ENCODE measurements at regions not wholly inside any gene's neighbourhood (a gene's known extent, or its start where the extent isn't known, plus 50 kb on each side); places are given as distances from the start of the nearest gene placed in this dataset.

- no peak for TF ChIP-seq CTCF (IDR thresholded peaks at IDR 0.05; ENCODE audit: insufficient read depth, low read length, poor library complexity, severe bottlenecking)
- Histone ChIP-seq H3K27me3 (replicated peaks; ENCODE audit: control insufficient read depth, insufficient read depth, low read length) (no peaks in the 10 kb centered on the region), H3K36me3 (ENCODE audit: control insufficient read depth, insufficient read depth, low read length) (no peaks in the 10 kb centered on the region), H3K4me3 (replicated peaks; ENCODE audit: low read depth, low read length) (no peak overlapping the region)
- no peak for DNase-seq (ENCODE audit: extremely low read depth, insufficient read length)
Observed at GRCh38 chr4:96916711-96917110, 1076.8 kb downstream of the PDHA2 start.

- no peak for DNase-seq (ENCODE audit: extremely low read depth, insufficient read length)
- no peak overlapping the region for H3K4me3 ChIP-seq (replicated peaks; ENCODE audit: low read depth, low read length)
- no peaks in the 10 kb centered on the region for H3K27me3 ChIP-seq (replicated peaks; ENCODE audit: control insufficient read depth, insufficient read depth, low read length)
- no peak for TF ChIP-seq CTCF (IDR thresholded peaks at IDR 0.05; ENCODE audit: insufficient read depth, low read length, poor library complexity, severe bottlenecking)
- H3K36me3 ChIP-seq (ENCODE audit: control insufficient read depth, insufficient read depth, low read length): no peaks in the 10 kb centered on the region
Observed at GRCh38 chr4:96936886-96937285, 1097.0 kb downstream of the PDHA2 start.

GRCh38 chr4:96946552-96946951, 1106.7 kb downstream of the PDHA2 start:
- Histone ChIP-seq H3K27me3 (replicated peaks; ENCODE audit: control insufficient read depth, insufficient read depth, low read length) (no peaks in the 10 kb centered on the region), H3K4me3 (replicated peaks; ENCODE audit: low read depth, low read length) (no peak overlapping the region), H3K36me3 (ENCODE audit: control insufficient read depth, insufficient read depth, low read length) (no peaks in the 10 kb centered on the region)
- no peak for TF ChIP-seq CTCF (IDR thresholded peaks at IDR 0.05; ENCODE audit: insufficient read depth, low read length, poor library complexity, severe bottlenecking)
- DNase-seq (ENCODE audit: extremely low read depth, insufficient read length): no peak

GRCh38 chr4:96952610-96953009, 1112.7 kb downstream of the PDHA2 start:
- H3K4me3 ChIP-seq (replicated peaks; ENCODE audit: low read depth, low read length): no peak overlapping the region
- no peaks in the 10 kb centered on the region for H3K36me3 ChIP-seq (ENCODE audit: control insufficient read depth, insufficient read depth, low read length)
- no peaks in the 10 kb centered on the region for H3K27me3 ChIP-seq (replicated peaks; ENCODE audit: control insufficient read depth, insufficient read depth, low read length)
- TF ChIP-seq CTCF (IDR thresholded peaks at IDR 0.05; ENCODE audit: insufficient read depth, low read length, poor library complexity, severe bottlenecking): no peak
- no peak for DNase-seq (ENCODE audit: extremely low read depth, insufficient read length)

- H3K4me3 ChIP-seq (replicated peaks; ENCODE audit: low read depth, low read length): no peak overlapping the region
- no peak for DNase-seq (ENCODE audit: extremely low read depth, insufficient read length)
- H3K27me3 ChIP-seq (replicated peaks; ENCODE audit: control insufficient read depth, insufficient read depth, low read length): no peaks in the 10 kb centered on the region
- no peaks in the 10 kb centered on the region for H3K36me3 ChIP-seq (ENCODE audit: control insufficient read depth, insufficient read depth, low read length)
- TF ChIP-seq CTCF (IDR thresholded peaks at IDR 0.05; ENCODE audit: insufficient read depth, low read length, poor library complexity, severe bottlenecking): no peak
Observed at GRCh38 chr4:96955226-96955625, 1115.3 kb downstream of the PDHA2 start.

GRCh38 chr4:96955691-96956090, 1115.8 kb downstream of the PDHA2 start:
- no peak for TF ChIP-seq CTCF (IDR thresholded peaks at IDR 0.05; ENCODE audit: insufficient read depth, low read length, poor library complexity, severe bottlenecking)
- H3K36me3 ChIP-seq (ENCODE audit: control insufficient read depth, insufficient read depth, low read length): no peaks in the 10 kb centered on the region
- no peaks in the 10 kb centered on the region for H3K27me3 ChIP-seq (replicated peaks; ENCODE audit: control insufficient read depth, insufficient read depth, low read length)
- no peak for DNase-seq (ENCODE audit: extremely low read depth, insufficient read length)
- no peak overlapping the region for H3K4me3 ChIP-seq (replicated peaks; ENCODE audit: low read depth, low read length)

Measured in GM06990 (cell line).